Epidermal melanocyte (primary cell): ENCODE measurements at regions not wholly inside any gene's neighbourhood (a gene's known extent, or its start where the extent isn't known, plus 50 kb on each side); places are given as distances from the start of the nearest gene placed in this dataset.

Experiments
- DNase-seq: peaks from one replicate; pipeline ENCODE4 v3.0.0; 2011; ENCODE audit warnings: low spot score; ENCODE audit not compliant: insufficient read length

- DNase-seq = no peak
Measured at GRCh38 chr22:48955351-48956311, 872.0 kb downstream of the BRD1 start.

- no peak for DNase-seq
Measured at GRCh38 chr22:48954781-48955311, 872.8 kb downstream of the BRD1 start.

- no peak for DNase-seq
Measured at GRCh38 chr22:48953830-48954229, 873.8 kb downstream of the BRD1 start.

GRCh38 chr22:48953103-48953720 lies 874.5 kb downstream of the BRD1 start:
- no peak for DNase-seq

- DNase-seq = no peak
Measured at GRCh38 chr22:48952256-48953102, 875.2 kb downstream of the BRD1 start.

GRCh38 chr22:48951836-48952235 lies 875.8 kb downstream of the BRD1 start:
- no peak for DNase-seq

- DNase-seq = no peak
Measured at GRCh38 chr22:48950151-48950915, 877.3 kb downstream of the BRD1 start.

GRCh38 chr22:48949375-48950149 lies 878.1 kb downstream of the BRD1 start:
- no peak for DNase-seq

GRCh38 chr22:48948575-48949170 lies 879.0 kb downstream of the BRD1 start:
- no peak for DNase-seq

GRCh38 chr22:48947636-48948035 lies 880.0 kb downstream of the BRD1 start:
- no peak for DNase-seq

- DNase-seq = no peak
Measured at GRCh38 chr22:48945621-48946458, 881.8 kb downstream of the BRD1 start.

- DNase-seq = no peak
Measured at GRCh38 chr22:48944751-48945620, 882.7 kb downstream of the BRD1 start.

- no peak for DNase-seq
Measured at GRCh38 chr22:48944433-48944750, 883.3 kb downstream of the BRD1 start.

- DNase-seq = no peak
Measured at GRCh38 chr22:48943567-48944432, 883.9 kb downstream of the BRD1 start.

GRCh38 chr22:48942698-48943566 lies 884.7 kb downstream of the BRD1 start:
- no peak for DNase-seq
